HEK293T (cell line): ENCODE measurements at regions not wholly inside any gene's neighbourhood (a gene's known extent, or its start where the extent isn't known, plus 50 kb on each side); places are given as distances from the start of the nearest gene placed in this dataset.

Experiments
- ARNT ChIP-seq: fragments of 450-650 bp; IDR thresholded peaks from 2 replicates; pipeline ENCODE4 v1.6.1; 2017; ENCODE audit warnings: mild to moderate bottlenecking
- CTBP1 ChIP-seq: fragments of 450-650 bp; IDR thresholded peaks from 2 replicates; pipeline ENCODE4 v1.6.1; 2016; ENCODE audit warnings: borderline replicate concordance
- FOXK2 ChIP-seq: fragments of 450-650 bp; IDR thresholded peaks from 2 replicates; pipeline ENCODE4 v1.6.1; 2016; ENCODE audit warnings: mild to moderate bottlenecking
- FOXM1 ChIP-seq: fragments of 450-650 bp; IDR thresholded peaks from 2 replicates; pipeline ENCODE4 v1.6.1; 2017; ENCODE audit warnings: mild to moderate bottlenecking, borderline replicate concordance
- LEF1 ChIP-seq: fragments of 450-650 bp; IDR thresholded peaks from 2 replicates; pipeline ENCODE4 v1.6.1; 2017; ENCODE audit warnings: mild to moderate bottlenecking, borderline replicate concordance
- PKNOX1 ChIP-seq: fragments of 450-650 bp; IDR thresholded peaks from 2 replicates; pipeline ENCODE4 v1.6.1; 2016
- SP1 ChIP-seq: fragments of 450-650 bp; IDR thresholded peaks from 2 replicates; pipeline ENCODE4 v1.6.1; 2017
- SUZ12 ChIP-seq: fragments of 450-650 bp; IDR thresholded peaks from 2 replicates; pipeline ENCODE4 v1.6.1; 2016; ENCODE audit warnings: mild to moderate bottlenecking
- TARDBP ChIP-seq: fragments of 450-650 bp; IDR thresholded peaks from 2 replicates; pipeline ENCODE4 v1.6.1; 2016

- no peak for TF ChIP-seq LEF1
- no peak for TF ChIP-seq ARNT
- TF ChIP-seq FOXM1 = no peak
- no peak for TF ChIP-seq PKNOX1
- no peak for TF ChIP-seq SP1
- no peak for TF ChIP-seq CTBP1
- no peak for TF ChIP-seq SUZ12
- no peak for TF ChIP-seq FOXK2
- TF ChIP-seq TARDBP = no peak
Measured at GRCh38 chr14:42729681-42730080, 1123.0 kb downstream of the LRFN5 start.
